GM10248 (cell line): ENCODE measurements at regions not wholly inside any gene's neighbourhood (a gene's known extent, or its start where the extent isn't known, plus 50 kb on each side); places are given as distances from the start of the nearest gene placed in this dataset.

ENCODE experiments used
- CTCF ChIA-PET: fragments of 300-600 bp; sonication (Branson Sonifier 250); formaldehyde crosslinking; extraction: SDS; loops from one replicate; lab custom pipeline; 2021; ENCODE audit warnings: antibody characterized with exemption; lab: Yijun Ruan, JAX
- POLR2A ChIA-PET: fragments of 350-650 bp; sonication (Branson Sonifier 250); formaldehyde crosslinking; extraction: SDS; loops from one replicate; lab custom pipeline; 2020; ENCODE audit warnings: antibody characterized with exemption; lab: Yijun Ruan, JAX
- DNase-seq: peaks from one replicate; pipeline ENCODE4 v3.0.0; 2012; ENCODE audit errors: extremely low spot score
- TF ChIP-seq, protein P1 (sequence below): IDR thresholded peaks from 2 replicates; pipeline ENCODE4 v1.5.1; 2012; ENCODE audit warnings: mild to moderate bottlenecking, low read depth; ENCODE audit errors: extremely low read depth, missing control alignments, control extremely low read depth

DNA sequence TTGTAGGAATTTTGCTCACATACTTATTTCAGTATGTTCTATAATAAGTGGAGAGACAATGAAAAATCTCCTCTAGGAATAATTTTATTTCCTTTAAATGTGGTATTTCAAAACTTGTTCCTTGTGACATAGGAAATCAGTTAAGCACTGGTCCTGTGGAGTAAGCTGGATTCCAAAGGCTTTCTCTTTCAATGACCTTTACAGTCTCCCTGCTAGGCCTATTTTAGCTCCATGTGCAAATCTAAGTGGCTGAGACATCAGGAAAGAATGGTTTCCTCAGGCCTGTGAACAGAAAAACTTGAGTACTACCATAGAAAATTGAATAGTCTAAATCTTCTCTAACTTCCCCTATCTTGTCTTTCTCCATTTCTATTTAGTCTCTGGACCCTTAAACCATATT, 514.2 kb upstream of the TLE4 start:
- DNase-seq = no peak
- TF ChIP-seq, protein P1, sequence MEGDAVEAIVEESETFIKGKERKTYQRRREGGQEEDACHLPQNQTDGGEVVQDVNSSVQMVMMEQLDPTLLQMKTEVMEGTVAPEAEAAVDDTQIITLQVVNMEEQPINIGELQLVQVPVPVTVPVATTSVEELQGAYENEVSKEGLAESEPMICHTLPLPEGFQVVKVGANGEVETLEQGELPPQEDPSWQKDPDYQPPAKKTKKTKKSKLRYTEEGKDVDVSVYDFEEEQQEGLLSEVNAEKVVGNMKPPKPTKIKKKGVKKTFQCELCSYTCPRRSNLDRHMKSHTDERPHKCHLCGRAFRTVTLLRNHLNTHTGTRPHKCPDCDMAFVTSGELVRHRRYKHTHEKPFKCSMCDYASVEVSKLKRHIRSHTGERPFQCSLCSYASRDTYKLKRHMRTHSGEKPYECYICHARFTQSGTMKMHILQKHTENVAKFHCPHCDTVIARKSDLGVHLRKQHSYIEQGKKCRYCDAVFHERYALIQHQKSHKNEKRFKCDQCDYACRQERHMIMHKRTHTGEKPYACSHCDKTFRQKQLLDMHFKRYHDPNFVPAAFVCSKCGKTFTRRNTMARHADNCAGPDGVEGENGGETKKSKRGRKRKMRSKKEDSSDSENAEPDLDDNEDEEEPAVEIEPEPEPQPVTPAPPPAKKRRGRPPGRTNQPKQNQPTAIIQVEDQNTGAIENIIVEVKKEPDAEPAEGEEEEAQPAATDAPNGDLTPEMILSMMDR = no peak
- ChIA-PET CTCF (no interaction called here), POLR2A (no interaction called here)

DNA sequence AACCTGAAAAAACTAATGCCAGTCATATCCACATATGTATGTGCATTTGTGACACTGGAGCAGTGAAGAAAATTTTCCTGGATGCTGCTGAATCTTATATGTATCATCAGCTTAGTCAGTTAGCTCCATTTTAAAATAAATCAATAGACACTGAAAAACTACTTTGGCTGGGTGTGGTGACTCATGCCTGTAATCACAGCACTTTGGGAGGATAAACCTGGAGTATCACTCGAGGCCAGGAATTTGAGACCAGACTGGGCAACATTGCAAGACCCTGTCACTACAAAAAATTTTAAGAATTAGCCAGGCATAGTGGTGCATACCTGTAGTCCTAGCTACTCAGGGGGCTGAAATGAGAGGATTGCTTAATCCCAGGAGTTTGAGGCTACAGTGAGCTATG, 511.0 kb upstream of the TLE4 start:
- DNase-seq = no peak
- TF ChIP-seq, protein P1 = no peak
- ChIA-PET POLR2A (no interaction called here), CTCF (no interaction called here)

DNA sequence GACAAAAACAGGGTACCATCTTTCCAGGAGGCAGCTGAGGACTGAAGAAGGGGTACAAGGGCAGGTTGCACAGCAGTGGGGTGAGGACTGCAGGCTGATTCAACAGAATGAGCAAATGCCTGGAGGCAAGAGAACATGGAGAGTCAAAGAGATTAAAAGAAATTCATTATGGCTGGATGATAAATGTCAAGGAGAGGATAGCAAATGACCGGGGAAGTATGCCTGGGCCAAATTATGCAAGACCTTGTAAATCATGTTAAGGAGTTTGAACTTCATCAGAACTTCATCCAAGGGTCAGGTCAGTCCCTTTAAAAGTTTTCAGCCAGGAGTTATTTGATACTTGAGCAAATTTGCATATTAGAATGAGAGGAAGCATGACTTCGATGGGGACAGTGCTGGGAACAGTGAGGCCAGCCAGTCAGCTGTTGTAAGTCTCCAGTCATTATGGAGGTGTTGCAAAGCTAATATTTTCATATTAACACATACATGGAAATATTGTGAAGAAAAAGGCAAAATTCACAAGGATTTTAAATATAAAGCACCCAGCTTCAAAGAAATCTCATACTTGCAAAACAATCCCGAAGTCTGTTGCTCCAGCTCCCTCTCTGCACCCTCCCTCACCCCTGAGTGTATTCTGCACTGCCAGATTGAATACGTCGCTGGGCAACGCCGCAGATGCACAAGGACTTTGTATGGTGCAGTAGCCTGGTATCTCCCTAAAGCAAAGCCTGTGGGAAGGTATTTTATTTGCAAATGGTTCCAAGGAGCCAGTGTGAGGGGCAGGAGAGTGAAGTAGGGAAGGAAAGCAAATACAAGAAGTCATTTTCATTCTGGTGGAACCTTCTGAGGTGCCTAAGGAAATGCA, 509.8 kb upstream of the TLE4 start:
- no peak for DNase-seq
- TF ChIP-seq, protein P1 = no peak
- CTCF ChIA-PET = no interaction called here
- POLR2A ChIA-PET = no interaction called here

DNA sequence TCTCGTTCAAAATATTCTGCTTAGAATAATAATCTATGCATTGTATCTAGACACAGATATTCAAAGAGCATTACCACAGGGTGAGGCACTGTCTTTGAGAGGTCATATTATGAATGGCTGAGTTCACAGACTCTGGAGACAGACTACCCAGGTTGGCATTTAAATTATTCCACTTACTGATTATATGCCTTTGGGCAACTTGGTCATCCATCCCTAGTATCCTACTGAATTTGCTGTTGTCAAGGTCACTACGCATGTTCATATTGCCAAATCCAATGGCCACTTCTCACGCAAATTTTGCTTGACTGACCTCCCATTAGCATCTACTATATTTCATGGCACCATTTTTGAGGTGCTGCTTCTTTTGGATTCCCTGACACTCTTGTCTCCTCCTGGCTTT, 498.6 kb upstream of the TLE4 start:
- TF ChIP-seq, protein P1 = no peak
- CTCF ChIA-PET = no interaction called here
- DNase-seq = no peak
- POLR2A ChIA-PET = no interaction called here

DNA sequence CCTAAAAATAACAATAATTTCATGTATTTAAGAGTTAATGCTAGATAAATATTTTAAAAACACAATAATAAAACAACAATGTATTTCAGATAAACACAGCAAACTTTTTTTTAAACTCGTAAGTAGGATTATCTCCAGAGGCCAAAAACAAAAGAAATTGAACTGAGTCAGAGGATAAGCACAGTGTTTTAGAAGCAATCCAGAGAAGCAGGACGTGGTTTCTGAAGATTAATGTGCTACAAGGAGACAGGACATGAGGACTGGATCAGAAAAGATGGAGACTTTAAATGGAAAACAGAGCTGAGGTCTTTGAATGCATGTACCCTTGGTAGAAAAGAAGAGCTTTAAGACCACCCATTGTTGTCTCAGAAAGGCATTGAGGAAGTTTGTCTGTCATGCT, 491.2 kb upstream of the TLE4 start:
- TF ChIP-seq, protein P1 = no peak
- ChIA-PET POLR2A (no interaction called here), CTCF (no interaction called here)
- DNase-seq = no peak

DNA sequence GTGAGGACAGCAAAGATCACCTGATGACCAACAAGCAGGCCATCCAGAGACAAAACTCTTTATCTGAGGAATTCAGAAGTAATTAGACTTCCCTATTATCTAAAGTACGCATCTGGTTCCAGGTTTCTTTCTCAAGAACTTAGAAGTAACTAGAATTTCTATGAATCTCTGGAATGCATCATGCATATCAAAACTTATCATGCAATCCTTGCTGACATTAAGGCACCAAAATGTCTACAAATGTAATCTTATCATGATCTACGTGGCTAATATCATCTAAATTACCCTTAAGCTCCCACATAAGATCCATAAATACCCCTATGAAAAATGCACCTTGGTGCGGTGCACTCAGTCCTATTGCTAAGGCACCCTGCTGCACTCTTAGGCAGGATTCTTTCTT, 488.1 kb upstream of the TLE4 start:
- no peak for DNase-seq
- TF ChIP-seq, protein P1 = no peak
- POLR2A ChIA-PET = no interaction called here
- CTCF ChIA-PET = no interaction called here
